ENCODE measurements at regions not wholly inside any gene's neighbourhood (a gene's known extent, or its start where the extent isn't known, plus 50 kb on each side); places are given as distances from the start of the nearest gene placed in this dataset.

DNA sequence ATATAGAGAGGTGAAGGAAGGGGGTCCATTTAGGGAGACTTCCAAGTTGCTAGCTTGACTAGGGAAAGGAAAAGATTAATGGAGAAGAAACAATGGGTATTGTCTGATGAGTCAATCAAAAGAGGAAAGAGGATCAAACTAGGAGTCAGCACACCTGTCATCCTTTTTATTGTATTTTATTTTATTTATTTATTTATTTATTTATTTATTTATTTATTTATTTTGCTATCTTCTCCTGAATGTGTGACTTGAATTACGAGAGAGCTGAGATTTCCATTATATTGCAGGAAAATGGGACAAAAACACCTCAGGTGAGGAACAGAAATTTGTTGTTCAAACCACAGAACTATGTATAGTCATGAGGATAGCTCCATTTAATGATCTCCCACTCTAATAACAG, 58.9 kb downstream of the NUDT11 start:
- DNase-seq = no peak

GRCh38 chrX:51435101-51435500, 61.3 kb downstream of the NUDT11 start:
- no peak for DNase-seq

- no peak for DNase-seq
Measured at GRCh38 chrX:51421972-51422597, 74.3 kb downstream of the NUDT11 start.

- peak; percentile 12 for DNase-seq
Measured at GRCh38 chrX:51420610-51421009, 75.8 kb downstream of the NUDT11 start.

GRCh38 chrX:51408462-51408861, 75.8 kb downstream of the NUDT10 start:
- DNase-seq = no peak

DNA sequence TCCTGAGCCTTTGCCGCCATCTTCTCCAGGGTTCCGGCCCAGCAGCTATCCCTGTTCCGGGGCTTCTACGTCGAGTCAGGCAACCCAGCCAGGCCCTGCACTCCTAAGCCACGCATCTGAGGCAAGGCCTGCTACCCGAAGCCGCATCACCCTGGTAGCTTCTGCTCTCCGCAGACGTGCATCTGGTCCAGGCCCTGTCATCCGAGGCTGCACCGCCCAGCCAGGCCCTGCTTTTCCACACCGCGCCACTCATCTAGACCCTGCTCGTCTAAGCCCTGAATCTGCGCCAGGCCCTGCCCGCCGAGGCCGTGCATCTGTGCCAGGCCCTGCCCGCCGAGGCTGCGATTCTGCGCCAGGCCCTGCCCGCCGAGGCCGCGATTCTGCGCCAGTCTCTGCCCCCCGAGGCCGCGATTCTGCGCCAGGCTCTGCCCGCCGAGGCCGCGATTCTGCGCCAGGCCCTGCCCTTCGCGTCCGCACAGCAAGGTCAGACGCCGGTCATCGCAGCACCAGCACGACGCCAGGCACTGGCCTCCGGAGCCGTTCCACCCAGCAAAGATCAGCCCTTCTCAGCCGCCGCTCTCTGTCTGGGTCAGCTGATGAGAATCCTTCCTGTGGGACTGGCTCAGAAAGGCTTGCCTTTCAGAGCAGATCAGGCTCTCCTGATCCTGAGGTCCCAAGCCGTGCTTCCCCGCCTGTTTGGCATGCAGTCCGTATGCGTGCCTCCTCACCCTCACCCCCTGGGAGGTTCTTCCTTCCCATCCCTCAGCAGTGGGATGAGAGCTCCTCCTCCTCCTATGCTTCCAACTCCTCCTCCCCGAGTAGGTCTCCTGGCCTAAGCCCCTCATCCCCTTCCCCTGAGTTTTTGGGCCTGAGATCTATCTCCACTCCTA, 75.1 kb downstream of the NUDT10 start:
- no peak for DNase-seq

- DNase-seq = no peak
Measured at GRCh38 chrX:51406688-51407519, 74.3 kb downstream of the NUDT10 start.

GRCh38 chrX:51404445-51404844, 71.8 kb downstream of the NUDT10 start:
- DNase-seq = no peak

DNA sequence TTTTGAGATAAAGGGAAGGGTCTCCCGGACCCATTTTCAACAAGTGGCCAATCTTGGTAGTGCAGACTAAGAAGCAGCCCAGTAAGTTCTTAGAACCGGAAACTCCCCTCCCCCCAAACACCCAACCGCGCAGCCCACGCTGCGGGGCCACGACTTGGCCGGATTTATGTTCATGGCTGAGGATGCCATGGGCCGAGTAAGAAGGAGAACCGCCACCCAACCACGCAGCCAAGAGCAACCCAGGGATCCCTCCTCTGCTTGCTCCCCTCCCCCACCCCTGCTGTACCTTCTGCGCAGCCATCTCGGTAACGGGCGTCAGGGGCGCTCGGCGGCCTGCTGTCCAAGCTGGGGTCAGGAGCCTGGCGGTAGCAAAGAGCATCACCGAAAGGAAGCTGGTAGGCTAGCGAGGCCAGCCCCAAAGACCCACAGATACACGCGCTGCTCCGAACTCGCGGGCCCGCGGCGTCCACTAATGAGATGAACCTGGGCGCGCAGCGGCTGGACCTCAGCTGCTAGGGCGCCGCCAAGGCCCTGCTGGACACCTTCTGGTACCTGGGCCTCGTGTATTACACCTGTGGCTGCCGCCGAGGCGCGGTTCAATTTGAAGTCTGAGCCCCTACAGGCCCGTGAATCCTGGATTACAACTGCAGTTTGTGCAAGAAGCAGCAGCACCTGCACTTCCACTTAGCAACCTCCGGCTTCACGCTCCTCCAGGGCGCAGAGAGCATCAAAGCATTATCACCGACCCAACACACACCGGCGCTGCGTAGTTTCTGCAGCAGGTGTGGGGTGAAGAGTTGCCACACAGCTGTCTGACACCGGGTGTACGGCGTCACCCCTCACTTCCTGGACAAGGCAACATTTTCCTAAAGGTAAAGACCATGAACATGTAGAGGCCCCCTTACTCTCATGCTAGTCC, 63.4 kb downstream of the NUDT10 start:
- peak; percentile 24 for DNase-seq

- peak; percentile 8 for DNase-seq
Measured at GRCh38 chrX:51395480-51395809, 62.8 kb downstream of the NUDT10 start.

All from hindlimb muscle (tissue), 1 donor.